GM18520 (cell line): ENCODE measurements at regions not wholly inside any gene's neighbourhood (a gene's known extent, or its start where the extent isn't known, plus 50 kb on each side); places are given as distances from the start of the nearest gene placed in this dataset.
"Not testable (repeated sequence)": the region's sequence is repeated elsewhere in the genome, so short reads cannot be mapped to it uniquely, and the experiment has no call there.

Source experiments
- ATAC-seq: cut with Tn5 transposase; IDR thresholded peaks from one replicate; pipeline ENCODE4 v1.9.1; 2021; ENCODE audit not compliant: unreplicated experiment

DNA sequence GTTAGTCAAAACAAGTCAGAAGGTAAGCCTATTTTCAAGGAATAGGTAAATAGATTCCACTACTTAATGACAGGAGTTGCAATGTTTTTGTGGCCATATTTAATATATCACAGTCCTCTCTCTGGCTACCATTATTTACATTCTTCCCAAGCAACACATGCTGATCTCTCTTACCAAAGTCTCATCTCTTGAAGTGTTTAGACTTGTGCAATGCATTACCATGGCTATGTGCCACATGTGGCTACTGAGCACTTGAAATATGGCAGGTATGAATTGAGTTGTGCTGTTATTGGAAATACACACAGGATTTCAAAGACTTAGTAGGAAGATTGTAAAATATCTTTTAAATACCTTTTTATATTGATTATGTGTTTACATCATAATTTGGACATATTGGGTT, 262.4 kb upstream of the PDE3A start:
- no peak for ATAC-seq

- no peak for ATAC-seq
These were observed 258.7 kb upstream of the PDE3A start for GRCh38 chr12:20109676-20110075.

DNA sequence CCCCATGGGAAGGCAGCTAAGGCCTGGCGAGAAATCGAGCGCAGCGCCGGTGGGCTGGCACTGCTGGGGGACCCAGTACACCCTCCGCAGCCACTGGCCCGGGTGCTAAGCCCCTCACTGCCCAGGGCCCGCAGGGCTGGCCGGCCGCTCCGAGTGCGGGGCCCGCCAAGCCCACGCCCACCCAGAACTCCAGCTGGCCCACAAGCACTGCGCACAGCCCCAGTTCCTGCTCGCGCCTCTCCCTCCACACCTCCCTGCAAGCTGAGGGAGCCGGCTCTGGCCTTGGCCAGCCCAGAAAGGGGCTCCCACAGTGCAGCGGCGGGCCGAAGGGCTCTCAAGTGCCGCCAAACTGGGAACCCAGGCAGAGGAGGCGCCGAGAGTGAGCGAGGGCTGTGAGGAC, 253.0 kb upstream of the PDE3A start:
- ATAC-seq: not testable (repeated sequence)

- ATAC-seq: no peak
These were observed 248.5 kb upstream of the PDE3A start for GRCh38 chr12:20119596-20120402.

DNA sequence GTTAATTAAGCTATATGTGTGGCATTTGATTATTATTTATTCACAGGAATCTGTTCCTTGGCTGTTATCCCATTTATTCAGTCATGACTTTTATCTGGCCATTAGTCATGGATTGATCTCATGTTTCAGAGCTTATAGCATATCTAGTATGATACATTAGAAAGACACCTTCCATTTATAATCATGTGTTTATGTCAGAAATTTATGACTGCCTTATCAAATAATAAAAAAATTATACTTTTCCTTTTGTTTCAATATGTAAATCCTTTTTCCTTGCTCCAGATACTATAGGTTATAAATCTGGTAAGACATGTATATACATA, 248.0 kb upstream of the PDE3A start:
- no peak for ATAC-seq

- ATAC-seq: no peak
These were observed 246.1 kb upstream of the PDE3A start for GRCh38 chr12:20122274-20122673.

GRCh38 chr12:20123465-20123864, 244.9 kb upstream of the PDE3A start:
- no peak for ATAC-seq

DNA sequence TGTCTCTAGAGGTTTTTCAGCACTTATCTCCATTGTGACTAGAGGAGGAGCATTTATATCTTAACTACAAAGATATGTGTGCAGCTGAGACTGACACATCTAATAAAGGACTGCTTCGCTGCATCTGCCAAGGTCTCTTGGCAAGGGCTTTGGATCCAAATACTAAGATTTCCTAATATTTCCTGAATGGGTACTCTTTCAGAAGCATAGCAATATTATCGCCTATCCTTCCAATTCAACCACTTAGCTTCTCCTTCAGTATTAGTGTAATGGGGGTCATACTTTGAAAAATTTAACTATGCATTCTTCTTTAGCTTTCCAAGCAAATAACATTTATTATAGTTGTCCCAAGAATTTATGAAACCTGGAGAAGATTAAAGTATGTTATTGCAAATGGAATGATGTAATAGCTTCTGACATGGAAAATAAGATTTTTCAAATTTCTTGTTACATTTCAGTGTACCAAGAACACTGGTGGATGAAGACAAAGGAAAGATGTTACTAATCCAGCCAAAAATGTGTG, 243.0 kb upstream of the PDE3A start:
- ATAC-seq: no peak

DNA sequence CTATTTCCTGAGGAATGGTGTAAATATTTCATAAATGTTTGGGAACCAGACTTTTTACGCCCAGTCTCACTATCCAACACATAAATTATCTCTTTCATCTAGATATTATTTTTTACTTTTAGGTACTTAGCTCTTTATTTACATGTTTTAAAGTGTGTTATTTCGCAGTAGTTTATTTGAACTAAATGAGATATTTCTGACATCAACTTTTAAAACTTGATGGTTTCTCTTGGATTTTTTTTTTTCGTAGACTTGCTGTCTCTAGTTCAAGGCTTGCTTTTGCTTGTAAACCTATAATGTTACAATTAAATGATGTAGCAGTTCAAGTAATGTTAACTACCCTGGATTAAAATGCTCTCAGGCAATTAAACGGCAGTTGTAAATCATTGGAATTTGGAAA, 241.7 kb upstream of the PDE3A start:
- ATAC-seq: no peak

DNA sequence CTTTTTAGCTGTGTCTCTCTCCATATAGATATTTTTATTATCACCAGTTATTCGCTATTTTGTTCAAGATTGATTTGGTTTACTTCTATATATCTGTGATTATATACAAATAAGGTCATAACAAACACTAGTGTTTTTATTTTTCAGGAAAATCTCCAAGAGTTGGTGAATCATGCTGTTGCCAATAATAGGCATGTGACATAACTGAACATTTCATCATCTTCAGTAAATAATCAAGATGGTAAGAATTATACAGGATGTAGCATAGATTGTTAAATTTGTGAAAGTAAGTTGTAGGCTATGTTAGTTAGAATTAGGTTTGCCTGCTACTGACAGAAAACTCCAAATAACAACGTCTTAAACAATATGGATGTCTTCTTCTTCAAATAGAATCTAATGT, 240.9 kb upstream of the PDE3A start:
- ATAC-seq: no peak

GRCh38 chr12:20128928-20129327, 239.4 kb upstream of the PDE3A start:
- ATAC-seq: no peak

- ATAC-seq: no peak
These were observed 235.5 kb upstream of the PDE3A start for GRCh38 chr12:20132818-20133217.

GRCh38 chr12:20134652-20135051, 233.7 kb upstream of the PDE3A start:
- ATAC-seq: no peak

DNA sequence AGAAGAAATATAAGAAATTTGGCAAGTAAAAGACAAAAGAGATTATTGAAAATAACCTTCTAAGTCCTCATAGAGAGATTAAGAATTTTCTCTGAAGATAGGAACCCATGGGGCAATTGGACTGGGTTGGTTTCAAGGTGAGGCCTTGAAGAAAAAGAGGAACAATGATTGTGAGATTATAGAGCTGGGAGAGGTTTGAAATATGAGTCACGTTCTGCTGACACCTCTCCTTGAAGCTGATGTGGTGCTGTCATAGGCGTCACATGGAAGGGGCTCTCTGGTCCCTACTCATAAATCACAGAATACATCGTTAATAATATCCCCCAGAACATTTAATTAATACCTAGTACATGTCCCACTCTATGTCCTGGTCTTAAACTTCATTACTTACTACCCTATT, 227.6 kb upstream of the PDE3A start:
- no peak for ATAC-seq

GRCh38 chr12:20142316-20142715, 226.0 kb upstream of the PDE3A start:
- ATAC-seq: no peak

DNA sequence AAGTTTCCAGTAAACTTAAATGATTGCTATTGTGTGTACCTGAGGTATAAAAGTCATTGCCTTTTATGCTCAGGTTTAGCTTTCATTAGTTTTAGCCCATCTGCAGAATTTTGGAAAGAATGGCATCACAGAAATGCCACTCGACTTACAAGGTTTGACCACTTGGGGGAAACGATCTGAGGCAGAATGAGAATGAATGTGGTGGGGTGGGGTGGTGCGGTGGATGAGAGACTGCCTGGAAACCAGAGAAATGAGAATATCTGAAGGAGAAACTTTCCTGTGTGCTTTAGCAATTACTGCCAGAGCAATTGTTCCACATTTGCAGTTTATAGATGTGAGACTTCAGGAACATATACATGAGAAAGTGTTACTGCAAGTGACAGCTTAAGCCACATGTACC, 225.4 kb upstream of the PDE3A start:
- ATAC-seq: no peak

DNA sequence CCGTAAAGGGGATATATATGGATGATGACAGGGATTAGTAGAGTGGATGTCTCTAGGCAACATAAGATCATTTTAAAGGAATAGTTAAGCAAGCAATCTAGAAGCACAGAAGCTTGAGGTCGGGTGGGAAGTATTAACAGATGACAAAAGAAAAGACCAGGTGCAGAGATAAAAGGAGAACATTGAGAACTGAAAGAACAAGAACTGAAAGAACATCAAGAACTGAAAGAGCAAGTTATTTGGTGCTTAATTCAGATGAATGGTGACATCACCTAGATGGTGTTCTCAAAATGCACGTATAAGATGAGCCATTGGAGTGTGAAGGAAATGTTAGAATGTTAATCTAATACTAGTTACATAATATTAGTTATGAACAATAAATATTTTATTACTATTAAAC, 224.0 kb upstream of the PDE3A start:
- no peak for ATAC-seq

- no peak for ATAC-seq
These were observed 220.1 kb upstream of the PDE3A start for GRCh38 chr12:20148241-20148640.

- ATAC-seq: no peak
These were observed 217.4 kb upstream of the PDE3A start for GRCh38 chr12:20150835-20151422.

DNA sequence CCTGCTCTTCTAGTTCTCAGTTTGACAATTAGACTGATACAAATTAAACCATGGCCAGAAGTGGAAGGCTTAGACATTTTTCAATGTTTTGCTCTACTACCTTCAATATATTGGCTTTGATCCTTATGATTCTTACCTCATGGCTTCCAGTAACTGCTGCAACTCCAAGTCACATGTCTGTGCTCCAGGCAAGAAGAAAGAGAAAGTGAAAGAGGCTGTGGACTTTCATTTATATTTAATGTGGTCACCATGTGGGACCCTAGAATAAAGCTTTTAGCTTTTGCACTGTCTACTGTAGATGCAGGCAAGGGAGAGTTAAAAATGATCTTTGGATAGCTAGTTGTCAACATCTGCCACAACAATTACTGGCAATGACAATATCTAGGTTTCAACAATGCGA, 214.3 kb upstream of the PDE3A start:
- ATAC-seq: no peak

DNA sequence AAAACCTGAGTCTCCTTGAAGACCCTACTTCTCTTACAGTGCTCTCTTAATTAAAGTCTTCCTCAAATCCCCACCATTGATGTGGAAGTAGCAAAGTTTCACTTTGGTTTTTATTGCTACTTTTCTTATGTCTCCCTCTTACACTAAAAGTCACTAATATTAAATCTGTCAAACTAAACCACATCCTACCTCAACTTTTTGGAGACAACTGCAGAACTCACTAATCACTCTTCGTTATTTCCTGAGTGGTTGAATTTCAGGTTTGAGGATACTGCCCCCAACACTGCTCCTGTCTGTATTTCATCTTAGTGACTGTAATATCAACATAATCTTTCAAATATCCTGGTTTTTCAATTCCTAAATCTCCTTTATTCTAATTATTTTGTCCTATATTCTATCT, 213.0 kb upstream of the PDE3A start:
- no peak for ATAC-seq

DNA sequence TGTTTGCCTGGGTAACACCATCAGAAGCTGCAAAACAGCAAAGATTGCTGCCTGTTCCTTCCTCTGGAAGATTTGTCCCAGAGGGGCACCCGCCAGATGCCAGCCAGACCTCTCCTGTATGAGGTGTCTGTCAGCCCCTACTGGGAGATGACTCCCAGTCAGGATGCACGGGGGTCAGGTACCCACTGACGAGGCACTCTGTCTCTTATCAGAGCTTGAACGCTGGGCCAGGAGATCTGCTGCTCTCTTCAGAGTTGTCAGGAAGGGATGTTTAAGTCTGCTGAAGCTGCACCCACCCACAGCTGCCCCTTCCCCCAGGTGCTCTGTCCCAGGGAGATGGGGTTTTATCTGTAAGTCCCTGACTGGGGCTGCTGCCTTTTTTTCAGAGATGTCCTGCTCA, 207.4 kb upstream of the PDE3A start:
- ATAC-seq: not testable (repeated sequence)
